Renal pelvis (tissue), 1 donor: ENCODE measurements at regions not wholly inside any gene's neighbourhood (a gene's known extent, or its start where the extent isn't known, plus 50 kb on each side); places are given as distances from the start of the nearest gene placed in this dataset.

Experiments used
- DNase-seq: peaks from one replicate; pipeline ENCODE4 v3.0.0-alpha.2; 2013

GRCh38 chr1:112788054-112788453 is 72.9 kb upstream of the PPM1J start:
- DNase-seq = no peak

- DNase-seq = no peak
Measured at GRCh38 chr1:112783059-112783458, 67.9 kb upstream of the PPM1J start.

GRCh38 chr1:112779665-112780526 is 64.8 kb upstream of the PPM1J start:
- DNase-seq = no peak

- no peak for DNase-seq
Measured at GRCh38 chr1:112778137-112778536, 63.0 kb upstream of the PPM1J start.

- no peak for DNase-seq
Measured at GRCh38 chr1:112776688-112777087, 61.6 kb upstream of the PPM1J start.

- no peak for DNase-seq
Measured at GRCh38 chr1:112772781-112773180, 57.6 kb upstream of the PPM1J start.

GRCh38 chr1:112770724-112771123 is 55.6 kb upstream of the PPM1J start:
- DNase-seq = no peak

- DNase-seq = no peak
Measured at GRCh38 chr1:112769611-112770010, 54.5 kb upstream of the PPM1J start.

- no peak for DNase-seq
Measured at GRCh38 chr1:112767646-112768045, 52.5 kb upstream of the PPM1J start.
